HG03469 (cell line): ENCODE measurements at regions not wholly inside any gene's neighbourhood (a gene's known extent, or its start where the extent isn't known, plus 50 kb on each side); places are given as distances from the start of the nearest gene placed in this dataset.
"Not testable (repeated sequence)": the region's sequence is repeated elsewhere in the genome, so short reads cannot be mapped to it uniquely, and the experiment has no call there.

Experiments used
- ATAC-seq: cut with Tn5 transposase; IDR thresholded peaks from one replicate; pipeline ENCODE4 v1.9.1; 2021; ENCODE audit warnings: mild to moderate bottlenecking, moderate library complexity, moderate number of reproducible peaks; ENCODE audit not compliant: unreplicated experiment

GRCh38 chr14:106390401-106390800 lies 864.0 kb downstream of the TMEM121 start:
- ATAC-seq = no peak

- ATAC-seq = no peak
These were observed 864.6 kb downstream of the TMEM121 start for GRCh38 chr14:106390947-106391346.

GRCh38 chr14:106393742-106394141 lies 867.4 kb downstream of the TMEM121 start:
- no peak for ATAC-seq

- no peak for ATAC-seq
These were observed 869.2 kb downstream of the TMEM121 start for GRCh38 chr14:106395456-106396050.

- no peak for ATAC-seq
These were observed 870.6 kb downstream of the TMEM121 start for GRCh38 chr14:106396999-106397398.

GRCh38 chr14:106398931-106399331 lies 872.5 kb downstream of the TMEM121 start:
- not testable (repeated sequence) for ATAC-seq

GRCh38 chr14:106401316-106401715 lies 874.9 kb downstream of the TMEM121 start:
- not testable (repeated sequence) for ATAC-seq

GRCh38 chr14:106410229-106410628 lies 883.8 kb downstream of the TMEM121 start:
- not testable (repeated sequence) for ATAC-seq

- no peak for ATAC-seq
These were observed 888.1 kb downstream of the TMEM121 start for GRCh38 chr14:106414464-106414863.

GRCh38 chr14:106417224-106418049 lies 891.1 kb downstream of the TMEM121 start:
- ATAC-seq = no peak

GRCh38 chr14:106419376-106419965 lies 893.1 kb downstream of the TMEM121 start:
- ATAC-seq = no peak

- ATAC-seq = not testable (repeated sequence)
These were observed 895.1 kb downstream of the TMEM121 start for GRCh38 chr14:106421431-106422033.

- no peak for ATAC-seq
These were observed 895.7 kb downstream of the TMEM121 start for GRCh38 chr14:106422066-106422465.

GRCh38 chr14:106425150-106425549 lies 898.8 kb downstream of the TMEM121 start:
- not testable (repeated sequence) for ATAC-seq

GRCh38 chr14:106436310-106436905 lies 910.0 kb downstream of the TMEM121 start:
- ATAC-seq = no peak

- ATAC-seq = no peak
These were observed 916.5 kb downstream of the TMEM121 start for GRCh38 chr14:106442857-106443256.

GRCh38 chr14:106455026-106455425 lies 928.6 kb downstream of the TMEM121 start:
- ATAC-seq = no peak

GRCh38 chr14:106459971-106460730 lies 933.8 kb downstream of the TMEM121 start:
- ATAC-seq = no peak

GRCh38 chr14:106460916-106461315 lies 934.5 kb downstream of the TMEM121 start:
- ATAC-seq = no peak

- ATAC-seq = not testable (repeated sequence)
These were observed 940.1 kb downstream of the TMEM121 start for GRCh38 chr14:106466483-106466882.
